GM12878 (cell line): ENCODE measurements at regions not wholly inside any gene's neighbourhood (a gene's known extent, or its start where the extent isn't known, plus 50 kb on each side); places are given as distances from the start of the nearest gene placed in this dataset.

Experiments used
- POLR2A ChIP-seq: IDR thresholded peaks from 2 replicates; pipeline ENCODE4 v1.6.1; 2011; ENCODE audit warnings: low read depth, mild to moderate bottlenecking, low read length
- SIX5 ChIP-seq: IDR thresholded peaks from 2 replicates; pipeline ENCODE4 v1.6.1; 2011; ENCODE audit warnings: mild to moderate bottlenecking, low read depth, low read length, moderate library complexity; ENCODE audit not compliant: severe bottlenecking

- TF ChIP-seq POLR2A, result no peak
- TF ChIP-seq SIX5, result no peak
These were observed 264.7 kb upstream of the ZRANB2 start for GRCh38 chr1:71345491-71345890.
